Lower lobe of right lung (tissue), 2 donors: ENCODE measurements at regions not wholly inside any gene's neighbourhood (a gene's known extent, or its start where the extent isn't known, plus 50 kb on each side); places are given as distances from the start of the nearest gene placed in this dataset.

Experiments used
- ATAC-seq, 2 donors: fragments of 200-7000 bp; cut with Tn5 transposase; one replicate each; pipeline ENCODE4 v1.9.1; 2020 to 2022; ENCODE audit warnings: mild to moderate bottlenecking in 2 of 2, moderate library complexity in 2 of 2
- DNase-seq: peaks from one replicate; pipeline ENCODE4 v3.0.0-alpha.2; 2020
- H3K27ac ChIP-seq: fragments of 200-600 bp; one replicate; pipeline ENCODE4 v1.8.0; 2022
- H3K27me3 ChIP-seq: fragments of 200-600 bp; one replicate; pipeline ENCODE4 v1.8.0; 2022; ENCODE audit warnings: low read depth
- H3K36me3 ChIP-seq: fragments of 200-600 bp; one replicate; pipeline ENCODE4 v1.8.0; 2022; ENCODE audit warnings: mild to moderate bottlenecking
- H3K4me1 ChIP-seq: fragments of 200-600 bp; one replicate; pipeline ENCODE4 v1.8.0; 2022
- H3K4me3 ChIP-seq: fragments of 200-600 bp; one replicate; pipeline ENCODE4 v1.8.0; 2022; ENCODE audit warnings: mild to moderate bottlenecking
- H3K9me3 ChIP-seq: fragments of 200-600 bp; one replicate; pipeline ENCODE4 v1.8.0; 2022
- CTCF ChIP-seq: fragments of 200-600 bp; IDR thresholded peaks from one replicate; pipeline ENCODE4 v1.8.0; 2022; ENCODE audit warnings: antibody characterized with exemption, mild to moderate bottlenecking
- intact Hi-C: fragments of 100-400 bp; cut with DNase I; formaldehyde crosslinking; loops from one replicate; pipeline ENCODE4 v1.11.0; 2022
- donor health status: DM: no; HTN: yes; CAD: no; lungs with severe emphysema.

- ATAC-seq: no peak
- no peak for TF ChIP-seq CTCF
- H3K27me3 ChIP-seq: peaks cover 34% of the 10 kb centered on the region
- DNase-seq: no peak
- intact Hi-C loops: no loop called here
- no peaks in the 10 kb centered on the region for H3K4me1 ChIP-seq
- H3K9me3 ChIP-seq: no peaks in the 10 kb centered on the region
- H3K36me3 ChIP-seq: no peaks in the 10 kb centered on the region
- no peak overlapping the region for H3K4me3 ChIP-seq
- H3K27ac ChIP-seq: no peak overlapping the region
Measured at GRCh38 chr9:93857528-93857927, 97.6 kb downstream of the BARX1 start.

GRCh38 chr9:93852728-93853127, 102.4 kb downstream of the BARX1 start:
- ATAC-seq (no peak), DNase-seq (no peak)
- H3K4me3 ChIP-seq: no peak overlapping the region
- H3K36me3 ChIP-seq: no peaks in the 10 kb centered on the region
- no peak overlapping the region for H3K27ac ChIP-seq
- no peak for TF ChIP-seq CTCF
- H3K4me1 ChIP-seq: no peaks in the 10 kb centered on the region
- H3K9me3 ChIP-seq: no peaks in the 10 kb centered on the region
- peaks cover 8% of the 10 kb centered on the region for H3K27me3 ChIP-seq
- intact Hi-C loops: no loop called here

- Histone ChIP-seq H3K4me3 (no peak overlapping the region), H3K27me3 (peaks cover 4% of the 10 kb centered on the region), H3K27ac (no peak overlapping the region), H3K4me1 (no peaks in the 10 kb centered on the region), H3K36me3 (no peaks in the 10 kb centered on the region), H3K9me3 (no peaks in the 10 kb centered on the region)
- ATAC-seq (no peak), DNase-seq (no peak)
- no peak for TF ChIP-seq CTCF
- intact Hi-C loops: no loop called here
Measured at GRCh38 chr9:93846349-93846748, 108.8 kb downstream of the BARX1 start.

- intact Hi-C loops: no loop called here
- no peaks in the 10 kb centered on the region for H3K9me3 ChIP-seq
- ATAC-seq: no peak
- H3K4me1 ChIP-seq: no peaks in the 10 kb centered on the region
- H3K4me3 ChIP-seq: no peak overlapping the region
- no peaks in the 10 kb centered on the region for H3K27me3 ChIP-seq
- no peak for TF ChIP-seq CTCF
- no peaks in the 10 kb centered on the region for H3K36me3 ChIP-seq
- H3K27ac ChIP-seq: no peak overlapping the region
- no peak for DNase-seq
Measured at GRCh38 chr9:93843396-93843795, 111.8 kb downstream of the BARX1 start.

- intact Hi-C loops: no loop called here
- H3K36me3 ChIP-seq: no peaks in the 10 kb centered on the region
- H3K9me3 ChIP-seq: no peaks in the 10 kb centered on the region
- H3K4me1 ChIP-seq: peaks cover 21% of the 10 kb centered on the region
- no peak for TF ChIP-seq CTCF
- DNase-seq: no peak
- H3K27me3 ChIP-seq: peaks cover 27% of the 10 kb centered on the region
- ATAC-seq: no peak
- H3K4me3 ChIP-seq: no peak overlapping the region
- no peak overlapping the region for H3K27ac ChIP-seq
Measured at GRCh38 chr9:93830606-93831005, 124.5 kb downstream of the BARX1 start.

GRCh38 chr9:93830012-93830596, 125.1 kb downstream of the BARX1 start:
- intact Hi-C loops: no loop called here
- DNase-seq (no peak), ATAC-seq (no peak)
- TF ChIP-seq CTCF: no peak
- H3K27ac ChIP-seq: no peak overlapping the region
- peaks cover 28% of the 10 kb centered on the region for H3K27me3 ChIP-seq
- H3K4me3 ChIP-seq: no peak overlapping the region
- peaks cover 21% of the 10 kb centered on the region for H3K4me1 ChIP-seq
- no peaks in the 10 kb centered on the region for H3K36me3 ChIP-seq
- no peaks in the 10 kb centered on the region for H3K9me3 ChIP-seq
